ENCODE measurements at regions not wholly inside any gene's neighbourhood (a gene's known extent, or its start where the extent isn't known, plus 50 kb on each side); places are given as distances from the start of the nearest gene placed in this dataset.

DNA sequence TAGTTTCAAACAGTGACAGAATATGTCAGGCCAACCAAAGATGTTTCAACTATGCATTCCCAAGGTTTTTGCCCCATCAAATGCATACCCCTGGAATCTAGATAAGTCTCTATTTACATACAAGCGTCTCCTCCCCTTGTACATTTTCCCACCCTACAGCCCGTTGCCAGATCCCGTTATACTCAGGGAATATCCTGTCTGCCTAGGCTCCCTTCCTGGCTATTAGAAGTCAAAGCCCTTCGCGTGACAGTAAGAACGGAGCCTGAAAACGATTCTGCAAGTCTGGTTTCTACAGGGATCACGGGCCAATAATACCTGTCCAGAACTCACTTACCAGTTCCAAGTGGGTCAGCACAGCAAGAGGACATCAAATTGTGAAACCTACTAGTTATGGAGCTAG is 134.8 kb downstream of the LACC1 start:
- no peak for DNase-seq
- in situ Hi-C loops (cut with MboI; ENCODE audit: low pct_unique_long_range_greater_than_20kb, low sequenced_read_pairs) = no loop called here

GRCh38 chr13:44015118-44015517 is 135.4 kb downstream of the LACC1 start:
- in situ Hi-C loops (cut with MboI; ENCODE audit: low pct_unique_long_range_greater_than_20kb, low sequenced_read_pairs) = no loop called here
- DNase-seq = no peak

GRCh38 chr13:44015811-44016210 is 136.1 kb downstream of the LACC1 start:
- DNase-seq = no peak
- in situ Hi-C loops (cut with MboI; ENCODE audit: low pct_unique_long_range_greater_than_20kb, low sequenced_read_pairs) = no loop called here

GRCh38 chr13:44017756-44018309 is 138.1 kb downstream of the LACC1 start:
- peak; percentile 36 for DNase-seq
- in situ Hi-C loops (cut with MboI; ENCODE audit: low pct_unique_long_range_greater_than_20kb, low sequenced_read_pairs) = no loop called here

DNA sequence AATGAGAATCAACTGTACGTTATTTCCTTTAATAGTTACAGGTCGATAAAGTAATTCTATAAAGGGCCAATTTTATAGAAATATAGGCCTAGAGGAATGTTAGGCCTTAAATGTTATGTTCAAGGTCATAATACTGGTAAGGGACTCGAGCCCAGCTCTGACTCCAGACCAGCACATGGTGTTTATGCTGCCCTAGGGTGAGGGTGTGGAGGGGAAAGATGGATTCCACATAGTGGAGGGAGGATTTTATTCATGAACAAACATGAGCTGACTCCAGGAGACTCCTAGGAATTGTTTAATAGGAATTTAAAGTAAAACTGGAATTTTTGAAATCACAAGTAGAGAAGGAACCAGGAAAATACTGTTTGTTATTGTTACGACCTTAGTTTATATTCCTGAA is 139.9 kb downstream of the LACC1 start:
- DNase-seq = no peak
- in situ Hi-C loops (cut with MboI; ENCODE audit: low pct_unique_long_range_greater_than_20kb, low sequenced_read_pairs) = no loop called here

GRCh38 chr13:44021422-44021821 is 141.7 kb downstream of the LACC1 start:
- in situ Hi-C loops (cut with MboI; ENCODE audit: low pct_unique_long_range_greater_than_20kb, low sequenced_read_pairs) = no loop called here
- no peak for DNase-seq

DNA sequence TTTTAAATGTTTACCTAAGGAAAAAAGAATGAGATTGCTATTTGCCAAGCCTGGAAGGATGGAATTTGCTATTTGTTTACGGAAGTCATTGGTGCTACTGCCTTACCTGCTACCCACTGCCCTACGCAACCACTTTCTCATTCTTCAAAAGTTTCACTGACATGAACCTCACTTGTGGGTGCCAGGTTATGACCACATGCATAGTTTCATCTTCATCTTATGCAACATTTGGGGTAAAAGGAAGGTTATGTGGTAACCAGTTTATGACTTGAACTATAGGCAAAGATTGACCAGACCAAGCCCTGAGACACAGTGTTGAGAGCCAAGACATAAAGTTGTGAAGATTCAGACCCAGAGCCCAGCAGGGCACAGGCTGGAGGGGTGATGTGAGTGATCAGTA is 142.5 kb downstream of the LACC1 start:
- in situ Hi-C loops (cut with MboI; ENCODE audit: low pct_unique_long_range_greater_than_20kb, low sequenced_read_pairs) = no loop called here
- DNase-seq = no peak

DNA sequence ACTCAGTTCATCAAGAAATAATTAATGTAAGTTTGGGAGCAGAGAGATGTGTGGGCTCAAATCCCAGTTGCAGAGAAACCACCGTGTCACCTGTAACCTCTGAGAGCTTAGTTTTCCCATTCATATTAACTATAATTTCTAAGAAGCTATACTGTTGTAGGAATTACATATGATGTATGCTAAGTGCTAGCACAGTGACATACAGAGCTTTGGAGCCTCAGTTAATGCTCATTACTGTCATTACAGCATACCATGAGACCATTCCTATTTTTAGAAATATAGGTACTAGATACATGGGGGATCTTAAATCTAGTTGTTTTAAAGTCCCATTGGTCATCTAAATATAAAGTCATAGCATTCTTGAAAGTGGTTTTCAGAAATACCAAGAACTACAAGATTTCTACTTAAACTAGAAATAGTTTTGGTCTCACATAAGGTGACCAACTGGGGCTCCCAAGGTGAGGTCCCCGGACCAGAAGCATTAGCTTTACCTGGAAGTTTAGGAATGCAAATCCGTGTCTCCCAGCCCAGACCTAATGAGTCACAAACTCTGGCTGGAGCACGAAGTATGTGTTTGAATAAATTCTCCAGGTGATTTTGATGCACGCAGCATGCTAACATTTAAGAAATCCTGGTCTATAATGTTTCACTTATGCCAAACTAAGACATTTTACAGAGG is 144.6 kb downstream of the LACC1 start:
- in situ Hi-C loops (cut with MboI; ENCODE audit: low pct_unique_long_range_greater_than_20kb, low sequenced_read_pairs) = no loop called here
- DNase-seq = no peak

GRCh38 chr13:44024846-44025195 is 145.1 kb downstream of the LACC1 start:
- DNase-seq = no peak
- in situ Hi-C loops (cut with MboI; ENCODE audit: low pct_unique_long_range_greater_than_20kb, low sequenced_read_pairs) = no loop called here

- no peak for DNase-seq
- in situ Hi-C loops (cut with MboI; ENCODE audit: low pct_unique_long_range_greater_than_20kb, low sequenced_read_pairs) = no loop called here
Observed at GRCh38 chr13:44026194-44026593, 146.5 kb downstream of the LACC1 start.

GRCh38 chr13:44028734-44029133 is 149.0 kb downstream of the LACC1 start:
- DNase-seq = no peak
- in situ Hi-C loops (cut with MboI; ENCODE audit: low pct_unique_long_range_greater_than_20kb, low sequenced_read_pairs) = no loop called here

GRCh38 chr13:44030615-44031014 is 150.9 kb downstream of the LACC1 start:
- DNase-seq = no peak
- in situ Hi-C loops (cut with MboI; ENCODE audit: low pct_unique_long_range_greater_than_20kb, low sequenced_read_pairs) = no loop called here

DNA sequence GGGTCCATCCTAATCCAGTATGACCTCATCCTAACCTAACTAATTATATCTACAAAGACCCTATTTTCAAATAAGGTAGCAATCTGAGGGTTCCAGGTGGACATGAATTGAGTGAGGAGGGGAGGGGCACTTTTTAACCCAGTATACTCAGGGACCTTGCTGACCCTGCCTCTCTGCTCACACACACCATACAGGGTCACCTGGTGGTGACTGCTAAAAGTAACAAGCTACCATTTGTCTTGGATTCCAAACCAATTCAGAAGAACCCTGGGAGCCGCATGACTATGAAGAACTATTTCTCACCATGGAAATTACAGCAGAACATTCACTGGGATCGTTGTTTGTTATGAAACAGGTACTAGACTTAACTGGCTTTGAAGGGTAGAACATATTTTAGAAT is 151.9 kb downstream of the LACC1 start:
- DNase-seq = no peak
- in situ Hi-C loops (cut with MboI; ENCODE audit: low pct_unique_long_range_greater_than_20kb, low sequenced_read_pairs) = no loop called here

DNA sequence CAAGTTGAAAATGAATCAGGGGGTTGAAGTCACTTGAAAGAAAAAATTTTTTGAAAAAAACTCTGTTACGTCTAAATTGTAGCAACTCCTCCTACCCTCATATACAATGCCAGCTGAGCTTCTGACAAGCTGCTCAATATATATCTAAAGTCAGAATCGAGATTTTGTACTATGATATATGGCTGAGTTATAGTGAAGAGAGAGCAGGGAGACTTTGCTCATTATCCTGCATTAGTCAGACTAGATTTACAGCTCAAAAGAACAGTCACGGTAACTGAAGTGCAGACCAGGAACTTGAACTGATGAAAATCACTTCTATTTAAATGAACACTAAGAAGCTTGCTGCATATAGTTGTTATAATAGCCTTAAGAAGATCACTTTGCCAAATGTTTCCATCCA is 153.1 kb downstream of the LACC1 start:
- no peak for DNase-seq
- in situ Hi-C loops (cut with MboI; ENCODE audit: low pct_unique_long_range_greater_than_20kb, low sequenced_read_pairs) = no loop called here

- in situ Hi-C loops (cut with MboI; ENCODE audit: low pct_unique_long_range_greater_than_20kb, low sequenced_read_pairs) = no loop called here
- no peak for DNase-seq
Observed at GRCh38 chr13:44035400-44035799, 155.7 kb downstream of the LACC1 start.

DNA sequence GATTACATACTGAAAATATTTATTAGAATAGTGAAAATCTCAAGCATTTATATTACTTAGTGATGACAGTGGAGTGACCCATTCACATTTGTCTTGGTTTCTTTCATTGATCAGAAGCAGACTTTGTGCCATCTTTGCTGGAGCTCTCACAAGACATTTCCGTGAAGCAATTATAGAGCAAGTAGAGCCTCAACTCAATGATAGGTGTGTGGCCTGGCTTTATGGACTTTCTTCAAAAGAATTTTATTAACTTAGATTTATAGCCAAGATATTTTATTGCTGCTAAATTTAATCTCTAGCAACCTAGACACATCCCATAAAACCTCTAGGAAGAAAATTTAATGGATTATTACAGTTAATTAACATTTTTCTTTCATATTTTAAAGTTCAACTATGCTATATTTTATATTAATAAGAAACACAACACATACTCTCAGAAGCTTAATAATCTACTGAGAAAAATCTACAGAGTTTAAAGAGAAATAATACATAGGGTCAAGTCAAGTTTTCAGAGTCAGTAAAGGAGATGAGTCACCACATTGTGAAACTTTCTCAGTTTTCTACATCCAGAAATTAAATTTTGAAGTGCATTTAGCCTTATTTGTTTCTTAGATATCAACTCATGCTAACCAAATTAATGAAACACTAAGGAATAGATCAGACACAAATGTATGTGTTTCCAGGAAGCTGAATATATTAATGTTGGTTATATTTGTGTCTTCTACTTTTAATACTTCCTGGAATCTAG is 160.5 kb downstream of the LACC1 start:
- DNase-seq = no peak
- in situ Hi-C loops (cut with MboI; ENCODE audit: low pct_unique_long_range_greater_than_20kb, low sequenced_read_pairs) = no loop called here

DNA sequence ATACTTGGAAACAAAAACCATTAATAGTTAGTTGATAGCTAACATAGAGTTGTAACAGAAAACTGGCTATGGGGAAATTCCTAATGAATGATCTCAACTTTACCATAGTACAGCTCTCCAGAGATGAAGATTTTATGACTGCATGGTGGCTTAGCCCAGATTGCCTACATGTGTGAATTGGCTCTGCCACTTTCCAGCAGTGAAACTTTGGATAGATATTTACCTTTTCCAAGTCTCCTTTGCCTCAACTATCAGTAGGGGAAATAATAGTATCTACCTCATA is 161.1 kb downstream of the LACC1 start:
- in situ Hi-C loops (cut with MboI; ENCODE audit: low pct_unique_long_range_greater_than_20kb, low sequenced_read_pairs) = no loop called here
- DNase-seq = no peak

GRCh38 chr13:44044547-44045179 is 165.0 kb downstream of the LACC1 start:
- in situ Hi-C loops (cut with MboI; ENCODE audit: low pct_unique_long_range_greater_than_20kb, low sequenced_read_pairs) = no loop called here
- DNase-seq = no peak

DNA sequence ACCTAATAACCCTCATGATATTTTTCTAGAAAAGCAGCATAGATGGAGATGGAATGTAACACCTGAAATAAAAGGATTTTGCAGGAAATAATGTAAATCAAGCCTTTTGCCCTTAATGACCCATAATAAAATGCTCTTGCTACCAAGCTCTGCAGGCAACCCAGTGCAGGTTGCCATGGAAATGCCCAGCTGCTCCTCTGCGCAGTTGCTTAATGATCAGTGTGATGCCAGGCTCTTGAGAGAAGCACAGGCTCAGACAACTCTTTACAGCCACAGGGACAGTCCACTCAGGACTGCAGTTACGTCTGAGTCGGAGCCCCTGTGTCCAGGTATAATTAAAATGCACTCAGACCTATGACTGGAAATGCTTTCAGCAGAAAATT is 165.5 kb downstream of the LACC1 start:
- in situ Hi-C loops (cut with MboI; ENCODE audit: low pct_unique_long_range_greater_than_20kb, low sequenced_read_pairs) = no loop called here
- no peak for DNase-seq

DNA sequence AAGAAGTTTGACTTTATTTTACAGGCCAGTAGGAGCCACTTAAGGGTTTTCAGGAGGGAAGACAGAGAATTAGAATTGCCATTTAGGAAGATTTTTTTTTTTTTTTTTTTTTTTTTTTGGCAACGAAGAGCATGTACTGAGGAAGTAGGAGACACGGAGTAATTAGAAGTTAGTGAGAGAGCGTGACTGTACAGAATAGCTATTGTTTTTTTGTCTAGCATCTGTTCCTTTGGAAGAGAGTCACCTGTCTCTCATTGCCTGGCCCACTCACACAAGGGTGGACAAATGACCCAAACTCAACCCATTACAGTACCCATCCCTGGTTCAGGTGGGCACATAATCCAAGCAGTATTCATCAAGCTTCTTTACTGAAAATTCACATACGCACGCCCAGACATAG is 166.7 kb downstream of the LACC1 start:
- in situ Hi-C loops (cut with MboI; ENCODE audit: low pct_unique_long_range_greater_than_20kb, low sequenced_read_pairs) = no loop called here
- no peak for DNase-seq

DNA sequence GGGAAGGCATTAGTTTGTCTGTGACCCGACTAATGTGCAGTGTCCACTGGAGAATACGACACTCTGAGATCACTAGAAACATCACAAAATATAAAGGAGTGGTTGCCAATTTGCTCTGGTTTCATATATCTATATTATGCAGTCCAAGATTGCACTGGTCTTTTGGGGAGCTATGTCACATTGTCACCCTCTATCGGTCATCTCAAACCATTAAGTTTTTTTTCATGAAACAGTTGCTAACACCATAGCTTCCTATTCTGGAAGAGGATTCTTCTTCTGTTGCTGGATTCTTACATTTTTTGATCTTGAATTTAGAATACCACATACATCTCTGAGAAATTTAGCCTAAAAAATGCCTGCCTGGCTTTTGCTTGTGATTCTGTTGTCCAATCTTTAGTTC is 168.6 kb downstream of the LACC1 start:
- in situ Hi-C loops (cut with MboI; ENCODE audit: low pct_unique_long_range_greater_than_20kb, low sequenced_read_pairs) = no loop called here
- DNase-seq = no peak

All from KBM-7 (cell line).